NCI-H2196 treated with DMSO at 0.1 percent for 48 hours (cell line): ENCODE measurements at regions not wholly inside any gene's neighbourhood (a gene's known extent, or its start where the extent isn't known, plus 50 kb on each side); places are given as distances from the start of the nearest gene placed in this dataset.

ENCODE experiments used
- DNase-seq: peaks from one replicate; lab custom pipeline; 2025; ENCODE audit not compliant: unreplicated experiment; lab: John Stamatoyannopoulos, UW

GRCh38 chr16:86681031-86681756, 102.8 kb downstream of the FOXL1 start:
- no peak for DNase-seq

DNA sequence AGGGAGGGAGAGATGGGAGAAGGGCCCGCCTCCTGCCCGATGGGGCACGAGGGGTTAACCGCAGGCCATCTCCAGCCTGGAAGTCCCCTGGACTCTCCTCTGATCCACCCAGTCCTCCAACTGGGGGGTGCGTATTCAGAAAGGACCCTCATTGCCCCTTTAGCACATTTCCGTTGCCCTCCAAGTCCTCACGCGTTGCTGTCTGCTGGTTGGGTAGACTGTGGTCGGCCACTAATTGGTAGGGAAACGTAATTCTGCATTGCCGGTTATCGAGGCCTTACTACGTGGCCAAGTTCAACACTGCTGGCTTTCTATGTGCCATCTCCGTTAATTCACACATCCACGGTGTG, 103.4 kb downstream of the FOXL1 start:
- no peak for DNase-seq

GRCh38 chr16:86682219-86682904, 104.0 kb downstream of the FOXL1 start:
- DNase-seq, result no peak

DNA sequence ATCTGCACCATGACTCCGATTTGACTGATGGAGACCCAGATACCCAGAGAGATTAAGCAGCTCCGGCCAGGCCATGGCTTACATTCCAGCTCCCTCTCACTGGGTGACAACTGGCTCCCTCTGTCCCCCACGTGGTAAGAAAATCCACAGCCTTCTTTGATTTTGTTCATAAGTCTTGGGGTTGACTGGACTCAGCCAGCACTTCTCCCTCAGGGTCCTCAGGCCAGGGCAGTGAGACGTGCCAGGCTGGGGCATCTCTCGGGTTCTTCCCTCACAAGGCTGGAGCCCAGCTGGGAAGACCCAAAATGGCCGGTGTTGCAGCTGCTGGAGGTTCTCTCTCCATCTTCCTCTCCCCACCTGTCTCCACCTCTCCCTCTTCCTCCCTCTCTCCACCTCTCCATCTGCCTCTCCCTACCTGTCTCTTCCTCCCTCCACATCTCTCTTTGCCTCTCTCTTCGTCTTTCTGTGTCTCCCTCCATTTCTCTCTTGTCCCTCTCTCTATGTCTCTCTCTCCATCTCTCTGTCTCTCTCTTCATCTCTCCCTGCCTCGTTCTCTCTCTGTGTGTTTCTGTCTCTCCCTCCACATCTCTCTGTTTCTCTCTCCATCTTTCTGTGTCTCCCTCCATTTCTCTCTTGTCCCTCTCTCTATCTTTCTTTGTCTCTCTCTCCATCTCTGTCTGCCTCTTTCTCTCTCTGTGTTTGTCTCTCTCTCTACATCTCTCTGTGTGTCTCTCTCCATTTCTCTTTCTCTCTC, 105.3 kb downstream of the FOXL1 start:
- DNase-seq, result no peak

GRCh38 chr16:86685076-86685475, 106.7 kb downstream of the FOXL1 start:
- no peak for DNase-seq

DNA sequence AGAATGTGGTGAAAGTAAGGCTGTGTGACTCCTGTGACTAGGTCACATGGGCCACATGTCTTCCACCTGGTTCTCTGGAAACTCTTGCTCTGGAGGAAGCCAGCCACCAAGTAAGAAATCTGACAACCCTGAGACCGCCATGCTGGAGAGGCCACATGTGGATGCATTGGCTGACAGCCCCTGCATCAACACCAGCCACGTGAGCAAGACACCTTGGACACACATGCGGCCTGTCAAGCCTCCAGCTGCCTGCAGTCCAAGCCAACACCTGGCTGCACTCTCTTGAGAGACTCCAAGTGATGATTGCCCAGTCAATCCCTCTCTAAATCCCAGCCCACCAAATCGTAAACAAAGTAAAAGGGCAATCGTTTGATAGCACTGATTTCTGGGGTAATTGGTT, 112.6 kb downstream of the FOXL1 start:
- no peak for DNase-seq

GRCh38 chr16:86692426-86692825, 114.1 kb downstream of the FOXL1 start:
- DNase-seq, result no peak

DNA sequence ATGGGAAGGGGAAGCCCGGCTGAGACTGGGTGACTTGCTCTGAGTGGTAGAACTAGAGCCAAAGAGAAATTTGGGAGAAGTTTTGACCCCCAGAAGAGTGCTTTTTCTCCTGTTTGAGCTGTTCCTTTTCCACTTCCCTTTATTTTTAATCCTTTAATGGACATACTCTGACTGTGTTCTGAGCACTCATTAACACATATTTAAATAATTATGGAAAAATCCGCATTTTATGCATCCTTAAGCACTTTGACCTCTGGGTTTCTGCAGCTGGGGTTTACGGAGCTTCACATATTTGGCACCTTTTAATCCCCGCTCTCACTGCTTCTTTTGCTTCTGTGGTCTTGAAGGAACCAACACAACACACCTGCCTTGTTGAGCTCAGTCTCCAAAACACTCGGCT, 114.7 kb downstream of the FOXL1 start:
- no peak for DNase-seq

DNA sequence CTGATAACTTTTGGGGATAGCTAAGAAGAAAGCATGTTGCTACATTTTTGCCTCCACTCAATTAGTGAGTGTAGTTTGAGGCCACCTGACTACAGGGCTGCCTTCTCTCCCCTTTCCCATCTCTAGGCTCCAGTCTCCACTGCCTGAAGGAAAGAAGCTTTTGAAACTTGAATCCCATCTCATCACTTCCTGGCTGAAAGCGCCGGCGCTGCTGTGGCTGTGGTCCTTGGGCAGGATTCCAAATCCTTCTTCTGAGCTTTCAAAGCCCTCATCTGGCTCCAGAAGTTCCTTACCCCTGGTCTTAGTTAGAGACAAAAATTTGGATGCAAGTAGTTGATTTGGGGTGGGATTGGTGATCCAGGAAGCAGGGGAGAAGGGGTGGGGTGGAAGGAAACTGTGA, 119.4 kb downstream of the FOXL1 start:
- DNase-seq, result no peak

DNA sequence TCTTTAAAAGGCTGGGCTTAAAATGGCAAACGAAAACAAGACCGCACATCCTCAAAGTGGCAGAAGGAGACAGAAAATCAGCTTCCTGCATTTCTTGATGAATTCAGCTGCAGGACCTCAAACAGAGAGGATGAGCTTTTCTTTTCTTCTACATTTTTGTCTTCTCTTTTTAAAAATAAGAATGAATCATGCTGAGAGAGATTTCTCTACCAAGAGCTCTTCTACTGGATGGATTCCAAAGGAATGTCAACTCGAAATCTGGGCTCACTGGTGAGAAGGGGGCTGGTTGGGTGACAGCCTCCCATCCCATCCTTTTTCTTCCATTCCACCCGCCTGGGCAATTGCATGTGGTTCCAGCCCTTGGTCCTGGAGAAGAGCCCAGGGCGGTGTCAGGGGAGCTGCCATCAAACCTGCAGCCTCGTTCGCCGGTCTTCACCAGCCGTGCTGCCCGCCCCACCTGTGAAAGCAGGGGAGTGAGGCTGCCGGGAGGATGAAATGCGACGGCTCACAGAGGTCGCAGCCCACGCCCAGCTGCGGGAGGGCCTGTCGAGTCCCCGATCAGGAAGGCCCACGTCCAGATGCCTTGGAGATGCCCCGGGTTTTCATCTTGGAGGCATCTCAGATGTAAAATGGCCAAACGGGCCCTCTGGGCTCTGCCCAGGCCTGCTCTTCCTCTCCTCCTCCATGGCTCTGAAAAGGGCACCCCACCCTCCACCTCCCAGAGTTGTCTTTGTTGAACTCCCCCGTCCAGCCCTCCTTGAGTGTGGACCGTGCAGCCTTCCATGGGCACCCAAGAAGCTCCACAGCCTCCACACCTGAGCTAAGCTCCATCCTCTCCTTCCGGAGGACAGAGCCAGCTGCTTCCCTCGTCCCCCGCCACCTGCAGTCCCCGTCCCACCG, 121.9 kb downstream of the FOXL1 start:
- DNase-seq, result no peak

GRCh38 chr16:86701286-86701975, 123.1 kb downstream of the FOXL1 start:
- no peak for DNase-seq

- DNase-seq, result no peak
Observed at GRCh38 chr16:86702824-86703588, 124.7 kb downstream of the FOXL1 start.

GRCh38 chr16:86704516-86704915, 126.2 kb downstream of the FOXL1 start:
- DNase-seq, result no peak

DNA sequence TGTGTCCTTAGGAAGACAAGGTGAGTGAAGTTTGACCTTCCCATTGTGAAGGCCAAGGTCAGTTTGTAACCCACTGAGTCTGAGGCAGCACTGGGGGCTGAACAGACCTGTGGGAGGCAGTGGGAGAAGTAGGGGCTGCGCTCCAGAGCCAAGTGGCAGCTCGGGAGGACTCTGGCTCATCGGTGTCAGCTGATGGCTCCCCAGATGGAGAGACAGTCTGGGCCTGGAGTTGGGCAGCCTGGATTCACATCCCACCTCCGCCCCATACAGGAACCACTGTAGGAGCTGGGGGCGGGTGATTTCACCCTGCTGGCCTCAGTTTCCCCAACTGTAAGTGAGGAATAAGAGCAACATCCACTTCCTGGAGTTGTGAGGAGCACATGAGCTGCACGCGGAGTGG, 128.4 kb downstream of the FOXL1 start:
- DNase-seq, result no peak

- no peak for DNase-seq
Observed at GRCh38 chr16:86707171-86707570, 128.8 kb downstream of the FOXL1 start.

DNA sequence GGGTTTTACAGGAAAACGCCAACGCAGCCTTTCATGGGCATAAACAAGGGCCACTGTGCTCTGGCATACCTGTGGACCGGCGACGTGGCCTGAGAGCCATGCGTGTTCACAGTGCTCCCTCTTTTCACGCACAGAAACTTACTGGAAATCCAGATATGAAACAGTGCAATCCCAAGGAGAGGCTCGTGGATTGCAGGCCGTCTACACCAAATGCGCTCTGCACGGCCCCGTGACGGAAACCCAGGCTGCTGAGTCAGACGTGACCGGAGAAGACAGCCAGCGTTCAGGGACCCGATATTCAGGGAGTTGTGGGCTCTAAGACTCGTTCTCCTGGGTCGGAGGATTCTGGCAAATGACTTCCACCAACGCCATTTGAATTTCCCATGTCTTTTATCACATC, 129.2 kb downstream of the FOXL1 start:
- no peak for DNase-seq

DNA sequence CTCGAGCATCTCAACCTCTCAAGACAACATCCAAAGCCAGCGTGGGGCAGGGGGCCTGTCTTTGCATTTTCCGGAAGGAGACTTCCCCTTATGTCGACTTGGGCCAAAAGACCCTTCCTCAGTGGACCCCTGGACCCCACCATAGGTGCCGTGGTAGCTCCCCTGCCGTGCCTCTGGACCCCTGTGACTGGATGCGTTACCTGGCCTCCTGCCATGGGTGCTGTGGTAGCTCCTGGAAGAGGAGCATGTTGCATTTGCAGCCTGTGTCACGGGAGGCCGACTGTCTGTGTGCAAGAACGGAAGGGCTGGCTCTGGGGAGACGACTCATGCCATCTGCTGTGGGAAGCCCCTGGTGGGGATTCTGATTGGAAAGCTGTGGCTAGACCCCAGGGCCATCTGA, 130.1 kb downstream of the FOXL1 start:
- no peak for DNase-seq

GRCh38 chr16:86709103-86709502, 130.8 kb downstream of the FOXL1 start:
- DNase-seq, result no peak

- DNase-seq, result no peak
Observed at GRCh38 chr16:86709902-86710601, 131.7 kb downstream of the FOXL1 start.
